CD4-positive, alpha-beta T cell treated with Interleukin-6 at 100 ng/mL for 8 hours (primary cell): ENCODE measurements at regions not wholly inside any gene's neighbourhood (a gene's known extent, or its start where the extent isn't known, plus 50 kb on each side); places are given as distances from the start of the nearest gene placed in this dataset.
"Not testable (repeated sequence)": the region's sequence is repeated elsewhere in the genome, so short reads cannot be mapped to it uniquely, and the experiment has no call there.

ENCODE experiments used
- DNase-seq: peaks from one replicate; pipeline ENCODE4 v3.0.0-alpha.2; 2020; ENCODE audit warnings: mixed read lengths, low spot score

DNA sequence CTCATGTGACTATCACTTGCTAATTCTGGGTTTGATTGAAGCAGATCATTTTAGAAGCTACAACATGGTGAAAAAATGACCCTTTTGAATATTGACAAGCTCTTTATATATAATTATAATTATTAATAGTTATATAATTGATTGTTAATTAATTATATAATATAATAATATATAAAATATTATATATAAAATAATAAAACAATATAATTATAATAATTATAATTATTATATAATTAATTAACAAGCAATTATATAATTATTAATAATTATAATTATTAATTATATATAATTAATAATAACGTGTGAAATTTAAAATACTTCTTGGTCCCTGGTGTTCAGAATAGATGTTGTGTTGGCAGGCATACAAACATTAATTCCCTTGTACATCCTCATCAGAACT, 404.1 kb upstream of the CDH19 start:
- no peak for DNase-seq

- DNase-seq = no peak
These were observed 403.2 kb upstream of the CDH19 start for GRCh38 chr18:67007085-67007484.

DNA sequence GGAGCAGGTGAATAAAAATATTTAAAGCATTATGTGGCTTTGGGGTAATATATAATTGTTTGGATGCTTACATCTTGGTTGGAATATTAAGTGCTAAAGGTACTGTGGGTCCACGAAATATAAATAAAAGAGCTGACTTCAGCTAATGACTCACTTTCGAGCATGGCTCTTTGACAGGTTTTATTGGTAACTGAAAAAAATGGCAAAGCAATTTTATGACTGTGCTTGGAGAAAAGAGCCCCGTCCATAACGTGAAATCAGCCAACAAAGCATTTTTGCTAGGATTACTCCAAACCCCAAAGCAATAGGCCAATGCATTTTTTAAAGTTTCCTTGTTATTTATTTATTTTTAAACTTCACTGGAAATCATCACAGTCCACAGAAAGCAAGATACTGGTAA, 397.2 kb upstream of the CDH19 start:
- DNase-seq = no peak

DNA sequence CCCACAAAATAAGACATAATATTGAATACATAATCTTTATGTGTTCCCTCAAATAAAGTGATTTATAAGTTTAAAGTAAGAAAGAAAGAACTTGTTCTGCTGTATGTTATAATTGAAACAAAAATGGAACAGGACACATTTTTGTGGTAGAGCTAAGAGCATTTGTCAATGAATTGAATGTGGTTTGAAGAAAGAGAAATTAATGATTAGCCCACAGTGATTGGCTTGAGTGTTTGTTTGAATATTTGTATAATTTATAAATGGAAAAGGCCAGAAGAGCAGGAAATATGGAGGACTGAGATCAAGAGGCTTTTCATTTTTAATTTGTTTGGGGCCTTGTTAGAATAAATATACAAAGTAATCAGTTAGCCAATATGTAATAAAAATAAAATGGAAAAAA, 395.1 kb upstream of the CDH19 start:
- no peak for DNase-seq

DNA sequence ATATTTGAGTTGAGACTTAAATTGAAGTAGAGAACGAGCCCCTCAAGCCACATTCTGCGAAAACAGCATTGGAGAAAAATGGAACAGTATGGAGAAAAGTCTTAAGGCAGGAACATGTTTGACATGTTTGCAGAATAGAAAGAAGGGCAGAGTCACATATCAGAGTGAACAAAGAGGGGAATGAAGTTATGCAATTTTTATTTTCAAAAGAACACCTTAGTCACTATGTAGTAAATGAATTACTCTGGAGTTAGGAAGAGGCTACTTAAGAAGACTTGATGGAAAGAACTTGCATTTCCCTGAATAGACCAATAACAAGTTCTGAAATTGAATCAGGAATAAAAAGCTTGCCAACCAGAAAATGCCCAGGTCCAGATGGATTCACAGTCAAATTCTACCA, 391.4 kb upstream of the CDH19 start:
- no peak for DNase-seq

GRCh38 chr18:66994790-66995189, 390.9 kb upstream of the CDH19 start:
- no peak for DNase-seq

- no peak for DNase-seq
These were observed 389.6 kb upstream of the CDH19 start for GRCh38 chr18:66993492-66993891.

- DNase-seq = no peak
These were observed 387.0 kb upstream of the CDH19 start for GRCh38 chr18:66990909-66991308.

- no peak for DNase-seq
These were observed 375.1 kb upstream of the CDH19 start for GRCh38 chr18:66979009-66979408.

- DNase-seq = no peak
These were observed 368.8 kb upstream of the CDH19 start for GRCh38 chr18:66972681-66973080.

DNA sequence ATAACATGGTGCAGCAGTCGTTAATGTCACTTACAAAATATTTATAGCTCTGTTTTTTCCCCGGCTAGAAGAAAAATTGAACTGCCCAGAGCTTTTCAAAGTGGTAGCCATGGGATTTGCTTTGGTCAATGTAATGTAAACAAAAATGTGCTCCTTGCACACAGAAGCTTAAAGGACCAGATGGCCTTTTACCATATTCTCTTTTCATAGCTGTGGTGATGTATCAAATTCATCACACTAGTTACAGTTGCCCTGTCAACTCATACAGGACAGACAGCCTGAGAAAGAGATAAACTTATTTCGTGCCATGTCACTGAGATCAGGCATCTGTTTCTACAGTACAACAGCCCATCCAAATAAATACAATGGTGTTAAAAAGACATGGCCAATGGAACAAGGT, 368.1 kb upstream of the CDH19 start:
- DNase-seq = no peak

DNA sequence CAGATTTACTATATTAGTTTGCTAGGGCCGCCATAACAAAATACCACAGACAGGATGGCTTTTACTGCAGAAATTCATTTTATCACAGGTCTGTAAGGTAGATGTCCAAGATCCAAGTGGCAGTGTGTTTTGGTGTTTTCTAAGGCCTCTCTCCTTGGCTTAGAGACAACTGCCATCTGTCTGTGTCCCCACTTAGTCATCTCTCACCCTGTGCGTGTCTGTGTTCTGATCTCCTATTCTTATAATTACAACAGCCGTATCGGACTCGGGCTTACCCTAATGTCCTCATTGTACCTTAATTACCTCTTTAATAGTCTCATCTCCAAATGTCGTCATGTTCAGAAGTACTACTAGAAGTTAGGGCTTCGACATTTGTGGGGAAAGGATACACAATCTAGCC, 362.3 kb upstream of the CDH19 start:
- no peak for DNase-seq

GRCh38 chr18:66958309-66958708, 354.4 kb upstream of the CDH19 start:
- DNase-seq = no peak

- DNase-seq = no peak
These were observed 347.9 kb upstream of the CDH19 start for GRCh38 chr18:66951750-66952149.

GRCh38 chr18:66949419-66949818, 345.5 kb upstream of the CDH19 start:
- no peak for DNase-seq

DNA sequence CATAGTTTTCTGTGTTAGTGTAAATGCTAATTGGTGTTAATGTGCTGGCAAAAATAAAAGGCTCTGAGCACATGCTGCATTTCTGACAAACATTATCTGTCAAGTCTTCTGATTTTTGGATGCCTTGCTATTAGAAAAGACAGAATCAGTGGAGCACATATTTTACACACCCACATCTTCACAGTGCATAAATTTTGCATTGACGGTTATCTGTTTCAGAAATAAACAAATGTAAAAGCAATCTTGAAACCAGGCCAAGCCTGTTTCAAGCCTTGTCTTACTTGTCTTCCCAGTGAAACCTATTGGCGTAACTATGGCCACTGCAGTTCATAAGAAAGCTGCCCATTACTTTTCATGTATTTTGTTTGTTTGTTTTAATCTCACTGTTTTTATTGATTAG, 333.7 kb upstream of the CDH19 start:
- no peak for DNase-seq

- no peak for DNase-seq
These were observed 327.1 kb upstream of the CDH19 start for GRCh38 chr18:66931010-66931409.

- no peak for DNase-seq
These were observed 312.9 kb upstream of the CDH19 start for GRCh38 chr18:66916834-66917233.

DNA sequence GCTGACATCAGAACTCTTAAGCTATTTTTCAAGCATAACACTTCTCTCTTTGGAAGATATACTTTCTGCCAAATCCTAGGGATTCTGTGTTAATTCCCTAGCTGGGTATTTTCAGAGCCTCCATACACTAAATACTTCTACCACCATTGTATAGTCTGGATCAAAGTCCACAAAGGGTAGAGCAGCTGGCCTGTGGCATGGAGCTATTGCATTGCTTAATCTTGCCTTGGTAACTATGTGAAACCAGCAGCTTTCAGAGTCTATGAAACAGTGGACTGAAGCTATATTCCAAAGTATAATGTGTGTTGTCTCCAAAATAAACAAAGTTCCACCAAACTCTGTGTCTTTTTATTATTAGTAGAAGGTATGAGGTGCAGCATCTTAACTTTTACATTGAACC, 296.9 kb upstream of the CDH19 start:
- no peak for DNase-seq

- no peak for DNase-seq
These were observed 291.7 kb upstream of the CDH19 start for GRCh38 chr18:66895631-66896030.

DNA sequence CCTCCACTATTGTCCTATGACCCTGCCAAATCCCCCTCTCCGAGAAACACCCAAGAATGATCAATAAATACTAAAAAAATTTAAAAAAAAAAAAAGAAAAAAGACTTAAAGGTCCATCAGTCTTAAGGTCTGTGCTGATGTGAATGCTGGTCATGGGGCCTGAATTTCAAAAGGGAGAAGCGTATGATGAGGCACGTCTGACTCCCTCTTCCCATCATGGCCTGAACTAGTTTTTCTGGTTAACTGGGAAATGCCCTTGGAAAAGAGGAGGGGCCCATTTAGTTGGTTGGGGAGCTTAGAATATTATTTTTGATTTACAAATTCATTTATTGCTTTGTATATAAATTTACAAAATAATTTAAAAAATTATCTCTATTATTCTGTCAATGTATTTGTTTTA, 291.0 kb upstream of the CDH19 start:
- no peak for DNase-seq

GRCh38 chr18:66892388-66892787, 288.5 kb upstream of the CDH19 start:
- DNase-seq = not testable (repeated sequence)

DNA sequence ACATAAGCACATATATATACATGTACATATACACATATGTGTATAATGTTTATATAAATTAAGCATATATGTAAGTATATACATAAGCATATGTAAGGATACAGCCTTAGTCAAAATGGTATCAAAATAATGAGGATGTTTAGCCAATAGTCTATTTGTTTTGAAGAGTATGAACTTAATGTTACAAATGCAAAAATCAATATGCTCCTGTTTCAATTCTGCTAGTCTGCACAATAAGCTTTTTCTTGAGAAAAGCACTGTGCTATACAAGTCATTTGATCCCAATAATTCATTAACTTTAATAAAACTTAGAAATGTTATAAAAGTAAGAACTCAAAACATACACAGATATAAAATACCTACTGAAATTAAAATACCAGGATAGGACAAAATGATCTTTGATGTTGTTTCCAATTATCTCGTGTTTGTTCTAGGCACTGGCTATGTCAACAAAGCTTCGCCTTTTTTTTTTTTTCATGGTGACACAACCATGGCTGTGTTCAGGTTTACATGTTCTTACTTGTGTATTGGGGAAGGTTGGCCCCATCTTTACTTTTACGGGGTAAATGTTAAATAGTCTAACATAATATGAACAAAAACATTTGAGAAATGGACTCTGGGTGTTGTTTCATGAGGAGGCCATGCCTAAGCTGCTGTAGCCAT, 271.1 kb upstream of the CDH19 start:
- no peak for DNase-seq

DNA sequence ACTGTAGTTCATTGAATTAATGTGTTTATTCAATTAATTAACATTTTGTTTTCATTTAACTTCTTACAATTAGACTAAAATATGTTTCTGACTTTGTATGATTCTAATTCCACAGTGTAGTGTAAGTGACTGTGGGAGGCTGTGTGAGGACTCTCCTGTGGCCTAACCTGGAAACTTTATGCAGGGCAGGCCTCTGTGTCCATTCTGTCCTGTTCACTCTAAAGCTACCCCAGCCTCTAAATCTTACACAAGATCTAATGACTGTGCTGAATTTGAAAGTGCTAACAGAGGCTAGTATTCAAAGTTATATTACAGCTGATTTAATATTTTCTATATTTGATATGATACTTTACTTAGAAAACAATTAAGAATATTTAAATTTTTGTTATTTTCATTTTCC, 270.5 kb upstream of the CDH19 start:
- DNase-seq = no peak

GRCh38 chr18:66873899-66874298, 270.0 kb upstream of the CDH19 start:
- DNase-seq = no peak
